Upper lobe of left lung (tissue), 6 donors: ENCODE measurements at regions not wholly inside any gene's neighbourhood (a gene's known extent, or its start where the extent isn't known, plus 50 kb on each side); places are given as distances from the start of the nearest gene placed in this dataset.

Source experiments
- ATAC-seq, 2 donors: fragments of 200-7000 bp; cut with Tn5 transposase; one replicate each; pipeline ENCODE4 v1.9.1; 2022; ENCODE audit warnings: mild to moderate bottlenecking in 2 of 2, moderate library complexity in 2 of 2; ENCODE audit not compliant: low FRiP score in 2 of 2
- DNase-seq, 2 donors: peaks; one replicate each; pipeline ENCODE4 v3.0.0-alpha.2; 2019 to 2020
- H3K27ac ChIP-seq, 4 donors: fragments of 200-600 bp; sonication (generic); one replicate each; pipeline ENCODE4 v1.5.1; 2016 to 2019
- H3K27me3 ChIP-seq, 4 donors: fragments of 200-600 bp; sonication (generic); one replicate each; pipeline ENCODE4 v1.5.1; 2017 to 2019
- H3K36me3 ChIP-seq, 4 donors: fragments of 200-600 bp; sonication (generic); one replicate each; pipeline ENCODE4 v1.5.1; 2016 to 2019
- H3K4me1 ChIP-seq, 4 donors: fragments of 200-600 bp; sonication (generic); one replicate each; pipeline ENCODE4 v1.5.1; 2018 to 2019
- H3K4me3 ChIP-seq, 4 donors: fragments of 200-600 bp; sonication (generic); one replicate each; pipeline ENCODE4 v1.5.1; 2017 to 2019; ENCODE audit warnings: mild to moderate bottlenecking in 2 of 4, moderate library complexity in 1 of 4
- H3K9me3 ChIP-seq, 4 donors: fragments of 200-600 bp; sonication (generic); one replicate each; pipeline ENCODE4 v1.5.1; 2018 to 2019
- EP300 ChIP-seq, 4 donors: sonication (generic); formaldehyde crosslinking; IDR thresholded peaks; one replicate each; pipeline ENCODE4 v1.5.1; 2017; ENCODE audit warnings: antibody characterized with exemption in 4 of 4, control low read depth in 2 of 4
- POLR2A ChIP-seq, 4 donors: fragments of 450-650 bp; IDR thresholded peaks; one replicate each; pipeline ENCODE4 v1.5.1; 2016 to 2017; ENCODE audit warnings: antibody characterized with exemption in 4 of 4, mild to moderate bottlenecking in 2 of 4
- POLR2AphosphoS5 ChIP-seq, 2 donors: sonication (generic); formaldehyde crosslinking; IDR thresholded peaks; one replicate each; pipeline ENCODE4 v1.5.1; 2017; ENCODE audit warnings: antibody characterized with exemption in 2 of 2
- WGBS, 2 donors: methylation state at CpG; one replicate each; pipeline ENCODE4 v1.1.5; 2017 to 2018; 5-methylcytosine and 5-hydroxymethylcytosine counted together
- TF ChIP-seq, protein P1 (sequence below), 6 experiments: fragments of 450-650 bp in 4 of 6; fragments of 200-600 bp in 2 of 6; sonication (generic) in 2 of 6; IDR thresholded peaks; one replicate each; pipeline ENCODE4 v1.5.1; 2016 to 2019; ENCODE audit warnings: antibody characterized with exemption in 6 of 6
- donor health status: DM: no; HTN: no; CAD: no; lungs with moderate emphysema.
- donor health status: DM: no; HTN: yes; CAD: no; lungs with severe emphysema.

DNA sequence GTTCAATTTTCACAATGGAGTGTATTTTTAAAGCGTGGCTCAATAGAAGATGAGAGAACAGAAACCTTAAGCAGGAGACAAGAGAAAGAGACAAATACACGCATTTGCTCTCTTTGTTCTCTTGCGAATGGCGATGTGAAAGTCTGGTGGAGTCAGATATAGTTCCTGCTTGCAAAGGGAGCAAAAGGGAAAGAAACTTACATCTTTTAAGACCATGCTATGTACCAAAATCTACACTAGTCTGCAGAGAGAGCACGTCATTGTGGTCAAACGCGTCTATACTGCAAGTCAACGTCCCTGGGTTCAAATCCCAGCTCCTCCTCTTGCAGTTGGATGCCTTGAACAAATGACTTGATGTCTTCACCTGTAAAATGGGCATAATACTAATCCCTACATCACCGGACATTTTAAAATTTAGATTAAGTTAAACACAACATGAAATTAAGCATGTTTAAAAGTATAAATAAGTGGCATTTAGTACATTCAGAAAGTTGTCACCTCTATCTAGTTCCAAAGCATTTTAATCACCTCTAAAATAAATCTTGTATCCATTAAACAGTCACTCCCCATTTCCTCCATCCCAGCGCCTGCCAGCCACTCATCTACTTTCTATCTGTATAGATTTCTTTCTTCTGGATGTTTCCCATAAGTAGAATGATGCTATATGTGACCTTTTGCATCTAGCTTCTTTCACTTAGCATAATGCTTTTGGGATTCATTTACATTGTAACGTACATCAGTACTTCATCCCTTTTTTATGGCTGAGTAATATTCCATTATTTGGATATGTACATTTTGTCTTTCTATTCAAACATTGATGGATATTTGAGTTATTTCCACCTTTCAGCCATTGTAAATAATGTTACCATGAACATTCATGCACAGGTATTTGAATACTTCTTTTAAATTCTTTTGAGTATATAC, 406.9 kb downstream of the TMEM114 start:
- Histone ChIP-seq H3K27me3 (no peaks in the 10 kb centered on the region), H3K36me3 (no peaks in the 10 kb centered on the region), H3K9me3 (no peaks in the 10 kb centered on the region), H3K27ac (no peak overlapping the region), H3K4me3 (no peak overlapping the region), H3K4me1 (no peaks in the 10 kb centered on the region)
- TF ChIP-seq EP300 (IDR thresholded peaks at IDR 0.05) (no peak), POLR2AphosphoS5 (IDR thresholded peaks at IDR 0.05) (no peak), POLR2A (IDR thresholded peaks at IDR 0.05) (no peak)
- TF ChIP-seq, protein P1, sequence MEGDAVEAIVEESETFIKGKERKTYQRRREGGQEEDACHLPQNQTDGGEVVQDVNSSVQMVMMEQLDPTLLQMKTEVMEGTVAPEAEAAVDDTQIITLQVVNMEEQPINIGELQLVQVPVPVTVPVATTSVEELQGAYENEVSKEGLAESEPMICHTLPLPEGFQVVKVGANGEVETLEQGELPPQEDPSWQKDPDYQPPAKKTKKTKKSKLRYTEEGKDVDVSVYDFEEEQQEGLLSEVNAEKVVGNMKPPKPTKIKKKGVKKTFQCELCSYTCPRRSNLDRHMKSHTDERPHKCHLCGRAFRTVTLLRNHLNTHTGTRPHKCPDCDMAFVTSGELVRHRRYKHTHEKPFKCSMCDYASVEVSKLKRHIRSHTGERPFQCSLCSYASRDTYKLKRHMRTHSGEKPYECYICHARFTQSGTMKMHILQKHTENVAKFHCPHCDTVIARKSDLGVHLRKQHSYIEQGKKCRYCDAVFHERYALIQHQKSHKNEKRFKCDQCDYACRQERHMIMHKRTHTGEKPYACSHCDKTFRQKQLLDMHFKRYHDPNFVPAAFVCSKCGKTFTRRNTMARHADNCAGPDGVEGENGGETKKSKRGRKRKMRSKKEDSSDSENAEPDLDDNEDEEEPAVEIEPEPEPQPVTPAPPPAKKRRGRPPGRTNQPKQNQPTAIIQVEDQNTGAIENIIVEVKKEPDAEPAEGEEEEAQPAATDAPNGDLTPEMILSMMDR (IDR thresholded peaks at IDR 0.05), result no peak
- no peak for DNase-seq
- 71 to 86% methylated on average over 11 of the region's 11 CpGs for WGBS, 2 donors
- no peak for ATAC-seq

DNA sequence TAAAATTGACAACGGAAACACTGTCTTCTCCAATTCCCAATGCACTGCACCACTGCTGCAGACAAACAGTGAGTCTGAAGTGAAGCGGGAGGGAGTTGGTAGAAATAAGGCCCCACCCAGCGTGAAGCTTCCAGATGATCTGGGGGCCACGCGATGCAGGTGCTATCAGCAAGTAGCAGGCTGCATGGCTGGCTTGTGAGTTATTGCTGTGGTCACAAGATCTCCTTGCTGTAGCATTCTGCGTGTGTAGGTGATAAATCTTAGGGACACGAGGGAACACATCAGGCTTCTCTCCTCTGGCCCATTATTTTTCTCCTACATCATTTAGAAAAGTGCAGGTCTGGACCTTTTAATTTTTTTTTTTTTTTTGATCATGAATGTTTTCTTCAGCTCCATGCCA, 407.6 kb downstream of the TMEM114 start:
- TF ChIP-seq POLR2A (IDR thresholded peaks at IDR 0.05) (no peak), POLR2AphosphoS5 (IDR thresholded peaks at IDR 0.05) (no peak), EP300 (IDR thresholded peaks at IDR 0.05) (no peak)
- TF ChIP-seq, protein P1 (IDR thresholded peaks at IDR 0.05), result no peak
- Histone ChIP-seq H3K9me3 (no peaks in the 10 kb centered on the region), H3K27ac (no peak overlapping the region), H3K4me3 (no peak overlapping the region), H3K27me3 (no peaks in the 10 kb centered on the region), H3K36me3 (no peaks in the 10 kb centered on the region), H3K4me1 (no peaks in the 10 kb centered on the region)
- no peak for DNase-seq
- 50 to 60% methylated on average over 7 of the region's 7 CpGs for WGBS, 2 donors
- ATAC-seq, result no peak

DNA sequence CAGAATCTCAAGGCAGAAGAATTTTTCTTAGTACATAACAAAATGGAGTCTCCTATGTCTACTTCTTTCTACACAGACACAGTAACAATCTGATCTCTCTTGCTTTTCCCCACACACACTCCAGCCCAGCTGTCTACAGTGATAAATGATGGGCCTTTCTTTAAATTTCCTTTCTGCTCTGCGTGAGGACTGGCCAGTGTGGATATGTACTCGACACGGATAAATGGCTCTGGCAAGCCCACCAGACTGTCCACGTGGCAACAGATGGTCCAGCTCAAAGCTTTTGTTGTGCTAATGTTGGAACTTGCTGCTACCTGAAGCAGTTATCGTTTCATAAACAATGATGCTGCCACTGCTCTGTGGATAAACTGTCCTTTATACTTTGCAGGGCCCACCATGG, 410.7 kb downstream of the TMEM114 start:
- H3K36me3 ChIP-seq, result no peaks in the 10 kb centered on the region
- WGBS, 2 donors, result 16 to 29% methylated on average over 4 to 5 of the region's 5 CpGs
- H3K27me3 ChIP-seq, result no peaks in the 10 kb centered on the region
- H3K4me1 ChIP-seq, result no peaks in the 10 kb centered on the region
- no peak overlapping the region for H3K27ac ChIP-seq
- H3K9me3 ChIP-seq, result no peaks in the 10 kb centered on the region
- no peak overlapping the region for H3K4me3 ChIP-seq
- TF ChIP-seq POLR2AphosphoS5 (IDR thresholded peaks at IDR 0.05), result no peak
- no peak for TF ChIP-seq POLR2A (IDR thresholded peaks at IDR 0.05)
- TF ChIP-seq, protein P1 (IDR thresholded peaks at IDR 0.05), result no peak
- TF ChIP-seq EP300 (IDR thresholded peaks at IDR 0.05), result no peak
- no peak for ATAC-seq
- DNase-seq, result no peak

DNA sequence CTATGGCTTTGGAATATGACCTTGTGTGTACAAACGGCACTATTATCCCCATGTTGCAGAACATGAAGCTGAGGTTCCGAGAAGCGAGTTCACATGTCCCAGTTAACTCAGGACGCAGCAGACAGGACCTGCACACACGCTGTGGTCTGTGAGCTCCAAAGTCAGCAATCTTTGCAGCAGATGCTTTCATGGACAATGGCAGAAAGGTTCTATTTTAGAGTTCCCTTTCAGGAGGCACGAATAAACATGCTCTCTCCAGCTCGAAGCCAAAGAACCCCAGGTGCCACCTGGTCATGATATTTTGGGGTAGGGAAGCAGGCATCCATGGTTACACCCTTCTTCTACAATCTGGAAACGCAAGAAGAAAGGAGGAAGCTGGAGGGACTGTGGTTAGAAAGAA, 412.0 kb downstream of the TMEM114 start:
- Histone ChIP-seq H3K4me1 (no peaks in the 10 kb centered on the region), H3K9me3 (no peaks in the 10 kb centered on the region), H3K36me3 (no peaks in the 10 kb centered on the region), H3K27ac (no peak overlapping the region), H3K27me3 (no peaks in the 10 kb centered on the region), H3K4me3 (no peak overlapping the region)
- DNase-seq, result no peak
- 82 to 88% methylated on average over 8 of the region's 8 CpGs for WGBS, 2 donors
- ATAC-seq, result no peak
- TF ChIP-seq EP300 (IDR thresholded peaks at IDR 0.05) (no peak), POLR2A (IDR thresholded peaks at IDR 0.05) (no peak), POLR2AphosphoS5 (IDR thresholded peaks at IDR 0.05) (no peak)
- TF ChIP-seq, protein P1 (IDR thresholded peaks at IDR 0.05), result no peak

DNA sequence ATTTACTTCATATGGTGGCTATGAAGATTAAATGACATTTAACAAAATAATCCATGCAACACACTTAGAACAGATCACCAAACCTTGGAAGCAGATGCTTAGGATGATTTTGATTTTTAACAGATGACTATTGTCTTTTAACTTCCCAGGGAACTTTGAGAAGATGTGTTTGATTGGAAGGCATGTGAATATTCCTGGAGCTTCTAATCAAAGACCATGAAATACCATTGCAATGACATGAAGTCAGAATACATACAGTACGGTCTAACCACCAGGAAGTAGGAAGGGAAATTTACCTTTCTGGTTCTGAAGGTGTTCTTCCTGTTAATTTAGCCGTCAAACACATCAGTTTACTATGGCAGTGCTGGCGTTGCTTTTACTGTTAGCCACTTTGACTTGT, 414.9 kb downstream of the TMEM114 start:
- no peaks in the 10 kb centered on the region for H3K9me3 ChIP-seq
- DNase-seq (no peak), ATAC-seq (no peak)

More for the DNA sequence above, 414.9 kb downstream of the TMEM114 start:
- 61 to 66% methylated on average over 3 of the region's 3 CpGs for WGBS, 2 donors
- Histone ChIP-seq H3K27me3 (no peaks in the 10 kb centered on the region), H3K4me3 (no peak overlapping the region), H3K27ac (no peak overlapping the region), H3K36me3 (no peaks in the 10 kb centered on the region), H3K4me1 (no peaks in the 10 kb centered on the region)
- TF ChIP-seq POLR2AphosphoS5 (IDR thresholded peaks at IDR 0.05), result no peak
- TF ChIP-seq, protein P1 (IDR thresholded peaks at IDR 0.05), result no peak
- no peak for TF ChIP-seq POLR2A (IDR thresholded peaks at IDR 0.05)
- no peak for TF ChIP-seq EP300 (IDR thresholded peaks at IDR 0.05)
